ENCODE measurements at regions not wholly inside any gene's neighbourhood (a gene's known extent, or its start where the extent isn't known, plus 50 kb on each side); places are given as distances from the start of the nearest gene placed in this dataset.

DNA sequence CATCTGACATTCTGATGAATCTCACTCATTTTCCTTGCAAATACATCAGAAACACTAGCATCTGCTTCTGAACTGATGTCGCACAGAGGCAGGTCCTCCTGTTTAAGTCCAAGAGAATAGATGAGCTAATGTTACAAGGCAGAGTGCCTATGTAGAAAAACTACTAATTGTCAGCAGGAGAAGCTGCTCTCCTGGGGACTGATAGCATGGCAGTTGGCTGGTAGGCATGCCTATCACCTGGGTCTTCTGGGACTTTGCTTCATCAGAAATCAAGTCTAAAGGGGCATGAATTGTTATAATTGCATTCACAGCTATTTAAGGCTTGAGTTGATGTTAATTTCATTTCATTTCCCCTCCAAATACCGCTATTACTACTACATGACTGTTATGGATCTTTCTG, 457.2 kb downstream of the RAP2B start (continued):
- TF ChIP-seq, protein P1, sequence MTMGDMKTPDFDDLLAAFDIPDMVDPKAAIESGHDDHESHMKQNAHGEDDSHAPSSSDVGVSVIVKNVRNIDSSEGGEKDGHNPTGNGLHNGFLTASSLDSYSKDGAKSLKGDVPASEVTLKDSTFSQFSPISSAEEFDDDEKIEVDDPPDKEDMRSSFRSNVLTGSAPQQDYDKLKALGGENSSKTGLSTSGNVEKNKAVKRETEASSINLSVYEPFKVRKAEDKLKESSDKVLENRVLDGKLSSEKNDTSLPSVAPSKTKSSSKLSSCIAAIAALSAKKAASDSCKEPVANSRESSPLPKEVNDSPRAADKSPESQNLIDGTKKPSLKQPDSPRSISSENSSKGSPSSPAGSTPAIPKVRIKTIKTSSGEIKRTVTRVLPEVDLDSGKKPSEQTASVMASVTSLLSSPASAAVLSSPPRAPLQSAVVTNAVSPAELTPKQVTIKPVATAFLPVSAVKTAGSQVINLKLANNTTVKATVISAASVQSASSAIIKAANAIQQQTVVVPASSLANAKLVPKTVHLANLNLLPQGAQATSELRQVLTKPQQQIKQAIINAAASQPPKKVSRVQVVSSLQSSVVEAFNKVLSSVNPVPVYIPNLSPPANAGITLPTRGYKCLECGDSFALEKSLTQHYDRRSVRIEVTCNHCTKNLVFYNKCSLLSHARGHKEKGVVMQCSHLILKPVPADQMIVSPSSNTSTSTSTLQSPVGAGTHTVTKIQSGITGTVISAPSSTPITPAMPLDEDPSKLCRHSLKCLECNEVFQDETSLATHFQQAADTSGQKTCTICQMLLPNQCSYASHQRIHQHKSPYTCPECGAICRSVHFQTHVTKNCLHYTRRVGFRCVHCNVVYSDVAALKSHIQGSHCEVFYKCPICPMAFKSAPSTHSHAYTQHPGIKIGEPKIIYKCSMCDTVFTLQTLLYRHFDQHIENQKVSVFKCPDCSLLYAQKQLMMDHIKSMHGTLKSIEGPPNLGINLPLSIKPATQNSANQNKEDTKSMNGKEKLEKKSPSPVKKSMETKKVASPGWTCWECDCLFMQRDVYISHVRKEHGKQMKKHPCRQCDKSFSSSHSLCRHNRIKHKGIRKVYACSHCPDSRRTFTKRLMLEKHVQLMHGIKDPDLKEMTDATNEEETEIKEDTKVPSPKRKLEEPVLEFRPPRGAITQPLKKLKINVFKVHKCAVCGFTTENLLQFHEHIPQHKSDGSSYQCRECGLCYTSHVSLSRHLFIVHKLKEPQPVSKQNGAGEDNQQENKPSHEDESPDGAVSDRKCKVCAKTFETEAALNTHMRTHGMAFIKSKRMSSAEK (CRISPR knock-in tag; IDR thresholded peaks at IDR 0.05; ENCODE audit: borderline replicate concordance) = no peak
- TF ChIP-seq, protein P2, sequence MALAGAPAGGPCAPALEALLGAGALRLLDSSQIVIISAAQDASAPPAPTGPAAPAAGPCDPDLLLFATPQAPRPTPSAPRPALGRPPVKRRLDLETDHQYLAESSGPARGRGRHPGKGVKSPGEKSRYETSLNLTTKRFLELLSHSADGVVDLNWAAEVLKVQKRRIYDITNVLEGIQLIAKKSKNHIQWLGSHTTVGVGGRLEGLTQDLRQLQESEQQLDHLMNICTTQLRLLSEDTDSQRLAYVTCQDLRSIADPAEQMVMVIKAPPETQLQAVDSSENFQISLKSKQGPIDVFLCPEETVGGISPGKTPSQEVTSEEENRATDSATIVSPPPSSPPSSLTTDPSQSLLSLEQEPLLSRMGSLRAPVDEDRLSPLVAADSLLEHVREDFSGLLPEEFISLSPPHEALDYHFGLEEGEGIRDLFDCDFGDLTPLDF (CRISPR knock-in tag; IDR thresholded peaks at IDR 0.05) = no peak
- TF ChIP-seq, protein P3, sequence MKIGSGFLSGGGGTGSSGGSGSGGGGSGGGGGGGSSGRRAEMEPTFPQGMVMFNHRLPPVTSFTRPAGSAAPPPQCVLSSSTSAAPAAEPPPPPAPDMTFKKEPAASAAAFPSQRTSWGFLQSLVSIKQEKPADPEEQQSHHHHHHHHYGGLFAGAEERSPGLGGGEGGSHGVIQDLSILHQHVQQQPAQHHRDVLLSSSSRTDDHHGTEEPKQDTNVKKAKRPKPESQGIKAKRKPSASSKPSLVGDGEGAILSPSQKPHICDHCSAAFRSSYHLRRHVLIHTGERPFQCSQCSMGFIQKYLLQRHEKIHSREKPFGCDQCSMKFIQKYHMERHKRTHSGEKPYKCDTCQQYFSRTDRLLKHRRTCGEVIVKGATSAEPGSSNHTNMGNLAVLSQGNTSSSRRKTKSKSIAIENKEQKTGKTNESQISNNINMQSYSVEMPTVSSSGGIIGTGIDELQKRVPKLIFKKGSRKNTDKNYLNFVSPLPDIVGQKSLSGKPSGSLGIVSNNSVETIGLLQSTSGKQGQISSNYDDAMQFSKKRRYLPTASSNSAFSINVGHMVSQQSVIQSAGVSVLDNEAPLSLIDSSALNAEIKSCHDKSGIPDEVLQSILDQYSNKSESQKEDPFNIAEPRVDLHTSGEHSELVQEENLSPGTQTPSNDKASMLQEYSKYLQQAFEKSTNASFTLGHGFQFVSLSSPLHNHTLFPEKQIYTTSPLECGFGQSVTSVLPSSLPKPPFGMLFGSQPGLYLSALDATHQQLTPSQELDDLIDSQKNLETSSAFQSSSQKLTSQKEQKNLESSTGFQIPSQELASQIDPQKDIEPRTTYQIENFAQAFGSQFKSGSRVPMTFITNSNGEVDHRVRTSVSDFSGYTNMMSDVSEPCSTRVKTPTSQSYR (CRISPR knock-in tag; IDR thresholded peaks at IDR 0.05) = no peak
- TF ChIP-seq ZNF423 (CRISPR knock-in tag; IDR thresholded peaks at IDR 0.05) = no peak

DNA sequence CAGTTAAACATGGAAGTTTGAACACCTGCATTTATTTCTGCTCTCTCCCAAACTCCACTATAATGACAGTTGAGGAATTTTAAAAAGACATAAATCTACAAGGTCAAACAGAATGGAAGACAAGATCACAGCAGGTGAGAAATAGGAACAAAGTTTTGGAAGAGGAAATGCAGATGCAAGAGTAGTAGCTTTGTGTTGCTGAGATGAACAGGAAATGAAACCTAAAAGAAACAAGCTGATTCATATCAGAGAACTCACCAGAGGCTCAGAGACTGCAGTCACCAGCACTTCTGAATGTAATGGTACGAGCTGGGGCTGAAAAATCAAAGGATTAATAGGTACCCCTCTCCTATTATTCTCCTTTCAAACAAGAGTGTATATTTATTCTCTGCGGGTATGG, 459.9 kb downstream of the RAP2B start:
- CTCF ChIA-PET = no interaction called here
- POLR2A ChIA-PET = no interaction called here
- Mint-ChIP-seq H3K27ac (no peak overlapping the region), H3K27me3 (ENCODE audit: low read depth) (no peaks in the 10 kb centered on the region), H3K9me3 (peaks cover 10% of the 10 kb centered on the region), H3K4me1 (peaks cover 20% of the 10 kb centered on the region), H3K36me3 (peaks cover 9% of the 10 kb centered on the region), H3K4me3 (no peak overlapping the region)
- DNase-seq (ENCODE audit: low spot score) = no peak
- no peak for TF ChIP-seq ELF4 (CRISPR knock-in tag; IDR thresholded peaks at IDR 0.05; ENCODE audit: low read depth)
- ATAC-seq = no peak; the same call in 1 of the 2 replicates

DNA sequence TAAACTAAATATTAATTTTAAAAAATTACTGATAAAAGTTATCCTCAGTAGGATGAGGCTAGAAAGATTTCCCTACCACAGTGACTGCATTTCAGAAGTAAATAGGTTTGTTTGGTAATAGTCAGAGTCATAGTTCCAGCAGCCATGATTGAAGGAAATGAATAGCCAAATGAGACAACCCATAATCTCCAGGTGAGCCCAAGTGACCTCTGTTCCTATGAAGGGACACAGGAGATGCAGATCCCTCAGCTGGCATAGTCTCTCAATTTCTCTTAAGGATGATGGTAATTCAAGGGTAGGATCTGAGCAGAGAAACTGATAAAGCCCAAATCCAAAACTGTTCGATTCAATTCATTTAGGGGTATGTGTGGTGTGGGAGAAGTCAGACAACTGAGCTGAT, 461.8 kb downstream of the RAP2B start:
- Mint-ChIP-seq H3K4me3 (no peak overlapping the region), H3K36me3 (peaks cover 9% of the 10 kb centered on the region), H3K27ac (no peak overlapping the region), H3K9me3 (peaks cover 10% of the 10 kb centered on the region), H3K4me1 (peaks cover 20% of the 10 kb centered on the region), H3K27me3 (ENCODE audit: low read depth) (no peaks in the 10 kb centered on the region)
- DNase-seq (ENCODE audit: low spot score) (no peak), ATAC-seq (no peak)
- TF ChIP-seq, protein P4, sequence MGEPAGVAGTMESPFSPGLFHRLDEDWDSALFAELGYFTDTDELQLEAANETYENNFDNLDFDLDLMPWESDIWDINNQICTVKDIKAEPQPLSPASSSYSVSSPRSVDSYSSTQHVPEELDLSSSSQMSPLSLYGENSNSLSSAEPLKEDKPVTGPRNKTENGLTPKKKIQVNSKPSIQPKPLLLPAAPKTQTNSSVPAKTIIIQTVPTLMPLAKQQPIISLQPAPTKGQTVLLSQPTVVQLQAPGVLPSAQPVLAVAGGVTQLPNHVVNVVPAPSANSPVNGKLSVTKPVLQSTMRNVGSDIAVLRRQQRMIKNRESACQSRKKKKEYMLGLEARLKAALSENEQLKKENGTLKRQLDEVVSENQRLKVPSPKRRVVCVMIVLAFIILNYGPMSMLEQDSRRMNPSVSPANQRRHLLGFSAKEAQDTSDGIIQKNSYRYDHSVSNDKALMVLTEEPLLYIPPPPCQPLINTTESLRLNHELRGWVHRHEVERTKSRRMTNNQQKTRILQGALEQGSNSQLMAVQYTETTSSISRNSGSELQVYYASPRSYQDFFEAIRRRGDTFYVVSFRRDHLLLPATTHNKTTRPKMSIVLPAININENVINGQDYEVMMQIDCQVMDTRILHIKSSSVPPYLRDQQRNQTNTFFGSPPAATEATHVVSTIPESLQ (CRISPR knock-in tag; IDR thresholded peaks at IDR 0.05) = no peak
- TF ChIP-seq, protein P5, sequence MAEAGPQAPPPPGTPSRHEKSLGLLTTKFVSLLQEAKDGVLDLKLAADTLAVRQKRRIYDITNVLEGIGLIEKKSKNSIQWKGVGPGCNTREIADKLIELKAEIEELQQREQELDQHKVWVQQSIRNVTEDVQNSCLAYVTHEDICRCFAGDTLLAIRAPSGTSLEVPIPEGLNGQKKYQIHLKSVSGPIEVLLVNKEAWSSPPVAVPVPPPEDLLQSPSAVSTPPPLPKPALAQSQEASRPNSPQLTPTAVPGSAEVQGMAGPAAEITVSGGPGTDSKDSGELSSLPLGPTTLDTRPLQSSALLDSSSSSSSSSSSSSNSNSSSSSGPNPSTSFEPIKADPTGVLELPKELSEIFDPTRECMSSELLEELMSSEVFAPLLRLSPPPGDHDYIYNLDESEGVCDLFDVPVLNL (CRISPR knock-in tag; IDR thresholded peaks at IDR 0.05; ENCODE audit: borderline replicate concordance, low read depth) = no peak
- ChIA-PET CTCF (no interaction called here), POLR2A (no interaction called here)

Measured in WTC11 (cell line).